Glomerular endothelial cell (primary cell): ENCODE measurements at regions not wholly inside any gene's neighbourhood (a gene's known extent, or its start where the extent isn't known, plus 50 kb on each side); places are given as distances from the start of the nearest gene placed in this dataset.

Experiments used
- DNase-seq: peaks from one replicate; pipeline ENCODE4 v3.0.0-alpha.2; 2011; ENCODE audit warnings: low read depth, low spot score; ENCODE audit errors: extremely low read depth

- no peak for DNase-seq
Measured at GRCh38 chr2:19846567-19846966, 55.2 kb downstream of the TTC32 start.

- DNase-seq, result no peak
Measured at GRCh38 chr2:19846030-19846429, 55.8 kb downstream of the TTC32 start.

GRCh38 chr2:19845323-19845920, 56.4 kb downstream of the TTC32 start:
- DNase-seq, result no peak

- DNase-seq, result no peak
Measured at GRCh38 chr2:19844750-19845149, 57.0 kb downstream of the TTC32 start.

DNA sequence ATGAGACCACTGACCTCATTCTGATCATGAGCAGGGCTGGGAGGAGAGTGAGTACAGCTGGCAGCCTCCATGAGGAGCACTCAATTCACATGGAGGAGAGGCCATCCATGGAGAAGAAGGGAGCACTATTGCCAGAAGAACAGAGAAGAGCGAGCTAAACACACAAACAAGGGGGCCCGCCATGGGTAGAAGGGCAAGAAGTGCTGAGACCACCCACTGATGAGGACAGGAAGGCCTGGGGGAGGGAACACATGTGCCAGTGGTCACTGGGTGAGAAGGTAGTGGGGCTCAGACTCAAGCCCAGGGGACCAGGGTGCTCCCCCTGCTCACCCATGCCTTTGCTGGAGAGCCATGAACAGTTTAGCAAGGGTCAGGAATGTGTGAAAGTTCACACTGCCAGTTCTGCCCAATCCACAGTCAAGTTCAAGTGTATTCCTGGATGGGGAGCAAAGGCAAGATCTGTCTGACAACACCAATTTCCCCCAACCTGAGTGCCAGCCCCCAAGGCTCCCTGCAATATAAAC, 57.7 kb downstream of the TTC32 start:
- no peak for DNase-seq

DNA sequence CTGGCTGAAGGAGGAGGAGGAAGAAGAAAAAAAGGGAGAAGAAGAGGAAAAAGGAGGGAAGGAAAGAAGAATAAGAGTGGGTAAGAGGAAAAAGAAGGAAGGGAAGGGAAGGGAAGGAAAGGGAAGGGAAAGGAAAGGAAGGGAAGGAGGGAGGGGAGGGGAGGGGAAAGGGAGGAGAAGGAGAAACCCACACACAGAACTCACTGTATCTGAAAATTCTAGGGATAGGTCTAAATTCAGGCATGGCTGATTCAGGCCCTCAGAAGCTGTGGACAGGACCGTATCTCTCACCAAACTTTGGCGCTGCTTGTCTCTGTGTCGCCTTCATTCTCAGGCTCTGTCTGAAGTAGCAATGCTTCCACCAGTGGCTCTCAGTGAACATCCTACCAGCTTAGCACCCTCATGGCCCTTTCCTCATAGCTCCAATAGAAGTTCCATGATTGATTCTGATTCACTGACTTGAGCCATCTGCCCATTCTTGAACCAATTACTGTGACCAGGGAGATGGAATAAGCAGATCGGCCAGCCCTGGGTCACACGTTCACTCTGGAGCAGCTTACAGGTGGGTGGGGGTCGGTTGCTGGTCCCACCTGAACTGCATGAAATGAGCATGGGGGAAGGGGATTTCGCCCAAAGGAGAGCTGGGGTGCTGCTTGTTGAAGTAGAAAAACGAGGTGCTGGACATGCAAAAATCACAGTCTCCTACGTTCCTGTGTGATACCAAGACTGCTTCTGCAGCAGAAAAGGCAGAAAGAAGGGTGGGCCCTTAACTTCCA, 59.7 kb downstream of the TTC32 start:
- no peak for DNase-seq

GRCh38 chr2:19839438-19839837, 62.3 kb downstream of the TTC32 start:
- DNase-seq, result no peak

DNA sequence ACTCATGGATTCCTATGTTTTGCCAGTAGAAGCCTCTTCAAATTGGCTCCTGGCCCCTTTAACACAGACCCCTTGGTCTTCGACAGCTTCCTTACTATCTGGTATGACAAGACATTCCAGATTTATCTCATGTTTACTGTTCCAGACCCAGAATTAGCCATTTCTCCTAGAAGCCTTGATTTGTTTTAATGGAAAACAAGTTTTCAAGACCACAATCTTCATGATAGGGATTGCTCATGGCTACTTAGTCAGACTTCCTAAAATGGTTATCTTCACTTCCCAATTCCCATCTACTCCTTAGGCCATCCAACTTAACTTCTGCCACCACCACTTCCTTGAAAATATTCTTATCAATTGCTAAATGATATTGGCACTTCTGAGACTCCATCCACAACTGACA, 63.2 kb downstream of the TTC32 start:
- no peak for DNase-seq

GRCh38 chr2:19837235-19837766, 64.5 kb downstream of the TTC32 start:
- no peak for DNase-seq

GRCh38 chr2:19835781-19836281, 66.0 kb downstream of the TTC32 start:
- DNase-seq, result no peak

GRCh38 chr2:19833978-19834377, 67.8 kb downstream of the TTC32 start:
- DNase-seq, result no peak

GRCh38 chr2:19829672-19830071, 72.1 kb downstream of the TTC32 start:
- no peak for DNase-seq

DNA sequence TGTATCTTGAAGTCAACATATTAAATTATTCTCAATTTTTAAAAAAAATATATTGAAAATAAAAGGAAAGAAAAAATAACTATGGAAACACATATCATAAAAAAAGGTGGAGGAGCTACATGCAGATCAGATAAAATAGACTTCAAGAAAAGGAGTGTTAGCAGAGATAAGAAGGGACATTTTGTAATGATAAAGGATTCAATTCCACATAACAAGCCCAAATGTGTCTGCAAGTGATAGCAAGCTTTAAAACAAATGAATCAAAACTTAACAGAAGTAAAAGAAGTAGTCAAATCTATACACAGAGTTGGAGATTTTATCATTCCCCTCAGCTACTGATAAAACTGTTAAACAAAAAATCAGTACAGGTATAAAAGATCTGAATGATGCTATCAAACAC, 74.9 kb downstream of the TTC32 start:
- DNase-seq, result no peak

DNA sequence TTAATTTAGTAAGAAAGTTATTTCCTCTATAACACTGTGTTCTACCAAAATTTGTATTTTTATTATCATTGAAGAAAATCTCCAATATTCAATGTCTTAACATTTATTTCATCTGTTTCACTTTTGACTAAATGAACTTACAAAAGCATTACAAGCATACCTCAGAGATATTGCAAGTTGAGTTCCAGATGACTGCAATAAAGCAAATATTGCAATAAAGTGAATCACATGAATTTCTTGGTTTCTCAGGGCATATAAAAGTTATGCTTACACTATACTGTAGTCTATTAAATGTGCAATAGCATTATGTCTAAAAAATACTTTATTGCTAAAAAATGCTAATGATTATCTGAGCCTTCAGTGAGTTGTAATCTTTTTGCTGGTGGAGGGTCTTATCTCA, 78.3 kb downstream of the TTC32 start:
- DNase-seq, result no peak

- DNase-seq, result no peak
Measured at GRCh38 chr2:19819097-19820065, 82.4 kb downstream of the TTC32 start.

GRCh38 chr2:19818543-19818942, 83.2 kb downstream of the TTC32 start:
- no peak for DNase-seq

- no peak for DNase-seq
Measured at GRCh38 chr2:19818039-19818438, 83.7 kb downstream of the TTC32 start.

- DNase-seq, result no peak
Measured at GRCh38 chr2:19815746-19816145, 86.0 kb downstream of the TTC32 start.

DNA sequence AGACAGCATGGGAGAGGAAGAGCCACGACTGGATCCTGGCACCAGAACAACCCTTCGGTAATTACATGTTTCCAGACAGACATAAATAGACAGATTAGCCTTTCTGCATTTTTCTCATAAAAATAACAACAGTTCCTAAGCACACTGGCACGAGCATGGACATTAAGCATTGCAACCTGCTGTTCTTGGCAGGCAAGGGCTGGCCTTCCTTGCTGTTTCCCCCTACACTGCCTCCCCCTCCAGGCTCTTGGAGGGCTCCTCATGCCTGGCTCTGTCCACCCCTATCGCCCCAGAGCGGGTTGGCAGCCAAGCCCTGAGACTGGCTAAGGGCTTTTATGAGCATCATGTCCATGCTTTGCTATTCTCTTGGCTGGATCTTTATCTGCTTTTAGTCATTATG, 89.6 kb downstream of the TTC32 start:
- no peak for DNase-seq

DNA sequence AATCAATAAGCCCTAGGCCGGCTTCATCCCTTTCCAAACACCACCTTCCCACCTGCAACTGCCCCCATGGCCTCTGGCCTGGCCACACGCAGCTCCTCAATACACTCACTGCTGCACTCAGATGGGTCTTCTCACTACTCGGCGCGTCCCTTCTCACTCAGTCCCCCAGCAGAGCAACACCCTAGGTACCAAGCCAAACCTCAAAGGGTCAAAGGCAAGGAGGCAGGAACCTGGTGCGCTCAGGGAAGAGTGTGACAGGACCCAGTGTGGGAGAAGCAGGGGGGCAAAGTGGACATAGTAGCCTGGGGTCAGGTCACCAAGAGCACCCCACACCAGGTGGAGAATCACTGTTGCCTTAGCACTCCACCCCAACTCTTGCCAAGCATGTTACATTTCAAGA, 90.6 kb downstream of the TTC32 start:
- no peak for DNase-seq

GRCh38 chr2:19810637-19811036, 91.1 kb downstream of the TTC32 start:
- DNase-seq, result no peak
